H54 (cell line): ENCODE measurements at regions not wholly inside any gene's neighbourhood (a gene's known extent, or its start where the extent isn't known, plus 50 kb on each side); places are given as distances from the start of the nearest gene placed in this dataset.

ENCODE experiments used
- DNase-seq: peaks from one replicate; pipeline ENCODE4 v3.0.0; 2011; ENCODE audit warnings: low spot score, mixed read lengths; ENCODE audit not compliant: insufficient read length
- FAIRE-seq: peaks from 3 replicates; lab custom pipeline; 2011; peaks lifted over from hg19 to GRCh38; lab: Jason Lieb, UNC
- POLR2A ChIP-seq: IDR thresholded peaks from 2 replicates; pipeline ENCODE4 v1.6.1; 2011; ENCODE audit warnings: low read depth, mild to moderate bottlenecking, low read length

DNA sequence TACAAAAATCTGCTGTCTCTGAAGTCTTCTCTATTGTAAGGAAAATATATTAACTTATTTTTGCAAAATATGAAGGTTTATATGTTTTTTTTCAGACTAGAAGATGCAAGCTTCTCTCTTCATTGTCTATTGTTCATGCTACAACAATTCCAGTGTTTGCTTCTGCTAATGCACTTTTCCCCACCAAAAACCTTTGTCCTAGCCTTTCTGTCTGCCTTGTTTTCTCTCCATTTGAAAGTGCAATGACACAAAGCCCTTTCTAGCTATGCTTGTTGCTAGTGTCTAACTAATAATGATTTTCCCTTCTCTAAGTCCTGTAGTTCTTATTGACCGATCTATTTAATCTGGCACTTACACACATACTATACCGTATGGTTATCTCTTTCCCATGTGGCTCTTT, 369.5 kb upstream of the CELF4 start:
- FAIRE-seq: no peak
- no peak for DNase-seq
- TF ChIP-seq POLR2A: no peak

DNA sequence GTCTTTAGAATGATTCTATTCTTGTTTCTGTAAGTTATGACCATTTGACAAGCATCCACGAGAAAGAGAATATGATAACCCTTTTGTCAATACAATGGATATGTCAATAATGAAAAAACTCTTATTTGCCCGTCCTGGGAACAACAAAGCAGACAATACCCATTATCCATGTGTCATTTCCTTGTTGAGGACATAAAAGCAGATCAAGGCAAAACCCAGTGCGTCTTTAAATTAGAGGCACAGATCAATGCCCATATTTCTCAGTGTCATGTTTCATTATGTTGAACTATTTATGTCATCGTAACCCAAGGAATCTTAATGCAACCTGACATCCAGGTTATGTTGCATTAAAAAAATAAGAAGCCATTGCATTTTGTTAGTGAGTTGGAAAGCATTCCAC, 365.0 kb upstream of the CELF4 start:
- no peak for FAIRE-seq

DNA sequence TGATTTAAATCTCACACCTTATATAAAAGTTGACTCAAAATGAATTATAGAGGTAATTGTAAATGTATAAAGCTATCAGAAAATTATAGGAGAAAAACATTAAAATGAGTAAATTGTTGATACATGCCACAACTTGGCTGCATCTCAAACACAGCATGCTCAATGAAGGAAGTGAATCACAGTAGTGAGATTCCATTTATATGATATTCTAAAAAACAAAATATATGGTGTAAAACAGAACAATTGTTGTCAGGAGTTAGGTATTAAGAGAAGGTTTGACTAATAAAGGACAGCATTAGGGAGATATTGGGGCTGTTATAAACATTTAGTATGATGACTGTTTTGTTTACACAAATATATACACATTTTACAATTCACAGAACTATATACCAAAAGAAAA, 356.6 kb upstream of the CELF4 start:
- DNase-seq (no peak), FAIRE-seq (no peak)
- no peak for TF ChIP-seq POLR2A

More for the DNA sequence above, 365.0 kb upstream of the CELF4 start:
- TF ChIP-seq POLR2A: no peak
- no peak for DNase-seq

DNA sequence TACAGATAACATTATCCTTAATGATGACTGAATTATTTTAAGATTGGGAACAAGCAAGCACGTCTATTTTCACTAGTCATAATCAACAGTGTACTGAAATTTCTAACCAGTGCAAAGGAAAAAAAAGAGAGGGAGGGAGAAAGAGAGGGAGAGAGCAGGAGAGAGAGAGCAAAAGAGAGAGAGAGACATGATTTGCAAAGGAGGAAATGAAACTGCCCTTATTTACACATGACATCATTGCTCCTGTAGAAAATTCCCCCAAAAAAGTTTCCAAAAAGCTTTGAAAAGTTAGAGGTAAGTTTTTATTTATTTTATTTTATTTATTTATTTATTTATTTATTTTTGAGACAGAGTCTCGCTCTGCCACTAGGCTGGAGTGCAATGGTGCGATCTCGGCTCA, 355.3 kb upstream of the CELF4 start:
- no peak for TF ChIP-seq POLR2A
- no peak for FAIRE-seq
- no peak for DNase-seq

DNA sequence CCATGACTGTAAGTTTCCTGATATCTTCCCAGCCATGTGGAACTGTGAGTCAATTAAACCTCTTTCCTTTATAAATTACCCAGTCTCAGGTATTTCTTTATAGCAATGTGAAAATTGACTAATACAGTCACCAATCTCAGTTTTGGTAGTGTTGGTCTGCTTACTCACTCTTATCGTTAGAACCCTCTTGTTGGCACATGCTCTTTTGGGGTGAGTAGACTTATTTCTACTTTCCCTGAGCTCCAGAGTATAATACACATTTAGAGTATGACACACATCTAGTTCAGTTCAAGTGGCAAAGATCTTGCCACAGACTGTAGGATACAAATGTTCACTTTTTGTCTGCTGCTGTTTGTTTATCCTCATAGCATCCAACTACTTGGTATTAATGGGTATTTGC, 347.5 kb upstream of the CELF4 start:
- no peak for DNase-seq
- no peak for TF ChIP-seq POLR2A
- no peak for FAIRE-seq

DNA sequence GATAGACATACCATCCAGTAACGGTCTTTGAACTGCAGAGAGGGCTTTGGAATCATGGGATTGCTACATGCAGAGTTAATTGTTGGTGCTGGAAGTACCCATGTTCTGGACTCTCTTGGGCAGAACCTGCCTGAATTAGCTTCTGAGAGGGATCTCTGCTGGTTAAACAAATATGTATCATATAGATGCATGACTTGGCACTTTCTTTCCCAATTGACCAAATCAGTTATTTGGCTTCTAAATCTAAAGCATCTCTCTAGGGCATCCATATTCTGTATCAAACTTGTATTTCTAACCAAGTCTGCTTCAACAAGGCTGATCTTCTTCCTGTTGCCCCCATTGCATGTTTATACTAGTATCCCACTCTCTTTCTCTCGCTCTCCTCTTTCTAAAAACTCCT, 336.7 kb upstream of the CELF4 start:
- TF ChIP-seq POLR2A: no peak
- no peak for FAIRE-seq

DNA sequence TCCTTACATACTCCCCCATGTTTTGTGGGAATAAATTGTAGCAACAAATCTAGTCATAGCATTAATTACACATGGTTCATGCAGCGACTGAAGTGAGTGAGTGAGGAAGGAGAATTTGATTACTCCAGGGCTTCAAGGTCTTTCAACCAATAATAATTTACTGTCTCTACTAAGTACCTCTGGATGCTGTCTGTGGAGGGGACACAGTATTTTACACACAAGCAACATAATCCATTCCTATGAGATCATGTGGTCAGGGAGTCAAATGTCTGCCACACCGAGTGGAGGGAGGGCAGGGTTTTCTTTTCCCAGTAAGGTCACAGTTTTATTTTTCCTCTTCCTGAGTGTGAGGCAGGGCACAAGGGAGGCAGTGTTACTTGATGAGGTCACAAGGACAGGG, 334.7 kb upstream of the CELF4 start:
- no peak for DNase-seq
- TF ChIP-seq POLR2A: no peak
- no peak for FAIRE-seq

More for the DNA sequence above, 336.7 kb upstream of the CELF4 start:
- no peak for DNase-seq

DNA sequence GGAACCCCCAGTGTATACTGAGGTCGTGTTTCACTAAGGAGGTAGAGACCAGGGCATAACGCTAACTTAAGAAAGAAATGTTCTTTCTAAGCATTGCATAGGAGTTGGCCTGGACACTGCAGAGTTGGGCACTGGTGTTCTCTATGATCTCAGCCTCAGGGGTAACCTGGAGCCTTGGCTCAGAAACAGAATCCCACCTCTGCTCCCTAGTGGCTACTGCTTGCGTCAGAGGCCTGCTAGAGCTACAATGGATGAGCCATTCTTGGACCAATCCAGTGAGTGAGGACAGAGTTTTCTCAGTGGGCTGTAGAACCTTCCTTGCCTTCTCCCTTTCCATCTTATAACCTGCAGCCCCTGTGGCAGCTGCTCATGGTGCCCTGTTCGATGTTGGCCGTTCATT, 324.4 kb upstream of the CELF4 start:
- no peak for DNase-seq
- FAIRE-seq: no peak
- no peak for TF ChIP-seq POLR2A

DNA sequence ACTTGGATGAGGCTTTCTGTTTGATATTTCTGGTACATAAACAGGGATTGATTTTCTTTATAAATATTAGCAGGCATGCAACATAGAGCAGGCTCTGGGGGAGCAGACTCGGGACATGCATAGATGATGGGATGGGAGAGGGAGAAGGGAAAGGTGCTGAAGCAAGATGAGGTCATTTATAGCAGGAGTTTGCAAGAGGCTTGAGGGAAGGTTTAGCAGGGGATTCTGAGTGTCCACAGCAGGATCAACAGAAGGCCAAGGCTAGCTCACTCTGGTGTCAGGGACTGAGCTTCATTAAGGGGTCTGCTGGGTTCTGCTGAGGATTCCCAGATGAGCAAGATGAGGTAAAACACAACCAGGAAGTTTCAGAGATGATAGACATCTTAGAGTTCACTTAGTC, 309.1 kb upstream of the CELF4 start:
- TF ChIP-seq POLR2A: no peak
- no peak for FAIRE-seq
- no peak for DNase-seq

DNA sequence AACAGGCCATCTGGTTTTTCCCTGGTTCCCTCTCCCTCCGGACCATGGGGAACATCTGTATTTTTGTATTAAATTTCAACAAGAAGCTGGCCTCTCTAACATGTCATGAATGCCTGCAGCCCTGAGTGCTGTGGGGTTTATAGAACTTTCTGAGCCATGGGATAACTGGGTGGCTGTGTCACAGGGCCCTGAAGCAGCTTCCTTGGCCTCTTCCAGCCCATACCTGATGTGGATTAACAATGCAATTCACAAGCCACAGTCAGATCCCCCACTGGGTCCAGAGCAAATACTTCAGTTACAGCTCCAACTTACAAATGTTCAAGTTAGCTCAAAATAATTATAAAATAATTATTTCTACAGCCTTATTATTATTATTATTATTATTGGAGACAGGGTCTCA, 307.8 kb upstream of the CELF4 start:
- DNase-seq (no peak), FAIRE-seq (no peak)
- no peak for TF ChIP-seq POLR2A

DNA sequence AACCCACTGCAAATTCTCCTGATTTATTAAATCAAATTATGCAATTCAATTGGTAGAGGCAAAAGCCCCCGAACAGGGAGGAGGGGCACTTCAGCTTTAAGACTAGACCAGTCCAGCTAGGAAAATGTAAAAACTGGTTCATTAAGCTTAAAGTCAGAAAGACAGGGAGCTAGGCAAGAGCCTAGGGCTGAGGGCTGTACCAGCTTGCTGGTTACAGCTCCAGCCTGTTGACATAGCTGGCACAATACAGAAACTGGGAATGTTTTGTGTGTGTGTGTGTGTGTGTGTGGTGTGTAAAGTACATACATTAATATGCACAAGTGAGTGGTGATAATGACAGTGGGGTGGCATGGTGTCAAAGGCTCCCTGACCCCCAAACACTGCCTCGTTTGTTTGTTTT, 307.0 kb upstream of the CELF4 start:
- DNase-seq: no peak
- TF ChIP-seq POLR2A: no peak
- no peak for FAIRE-seq

DNA sequence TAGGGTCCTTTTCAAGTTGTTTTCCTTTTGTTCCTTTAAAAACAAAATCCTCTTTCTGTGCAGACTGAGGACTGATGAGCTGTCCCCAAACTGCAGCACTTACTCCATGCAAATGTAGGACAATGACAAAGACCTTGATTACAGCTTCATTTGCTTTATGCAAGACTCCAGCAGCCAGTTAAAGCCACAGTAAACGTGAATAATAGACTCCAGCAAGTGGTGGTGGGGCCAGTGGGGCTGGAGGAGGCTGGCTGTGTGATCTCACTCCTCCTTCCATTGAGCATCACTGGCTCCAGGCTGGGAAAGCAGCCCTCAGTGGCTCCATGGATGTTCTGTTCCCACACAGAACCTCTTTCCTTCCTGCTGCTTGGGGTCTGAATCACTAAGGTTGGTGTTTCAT, 306.0 kb upstream of the CELF4 start:
- DNase-seq (no peak), FAIRE-seq (no peak)

DNA sequence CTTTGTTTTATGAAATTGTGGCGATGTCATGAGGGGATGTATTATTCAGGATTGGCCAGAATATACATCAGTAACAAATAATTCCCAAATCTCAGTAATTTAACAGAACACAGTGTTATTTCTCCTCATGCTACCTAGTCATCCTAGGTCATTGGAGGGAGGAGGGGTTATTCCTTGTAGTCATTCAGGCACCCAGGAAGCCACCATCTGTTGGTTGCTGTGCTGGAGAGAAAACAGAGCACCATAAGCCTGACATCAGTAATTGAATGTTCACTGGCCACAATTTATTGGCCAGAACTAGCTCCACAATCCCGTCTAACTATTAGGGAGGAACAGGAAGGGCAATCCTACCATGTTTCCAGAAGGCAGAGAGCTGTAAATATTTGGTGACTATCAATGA, 303.5 kb upstream of the CELF4 start:
- TF ChIP-seq POLR2A: no peak
- no peak for FAIRE-seq

More for the DNA sequence above, 306.0 kb upstream of the CELF4 start:
- no peak for TF ChIP-seq POLR2A

DNA sequence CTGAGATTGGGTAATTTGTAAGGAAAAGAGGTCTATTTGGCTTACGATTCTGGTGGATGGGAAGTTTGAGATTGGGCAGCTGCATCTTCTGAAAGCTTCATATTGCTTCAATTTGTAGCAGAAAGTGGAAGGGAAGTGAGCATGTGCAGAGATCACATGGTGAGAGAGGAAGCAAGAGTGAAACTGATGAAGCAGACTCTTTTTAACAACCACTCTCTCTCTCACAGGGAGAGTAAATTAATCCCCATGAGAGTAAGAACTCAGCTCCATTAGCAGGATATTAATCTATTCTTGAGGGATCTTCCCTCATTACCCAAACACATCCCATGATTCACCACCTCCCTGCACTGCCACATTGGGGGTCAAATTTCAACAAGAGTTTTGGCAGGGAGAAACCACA, 298.5 kb upstream of the CELF4 start:
- DNase-seq (no peak), FAIRE-seq (no peak)
- no peak for TF ChIP-seq POLR2A

More for the DNA sequence above, 303.5 kb upstream of the CELF4 start:
- DNase-seq: no peak

DNA sequence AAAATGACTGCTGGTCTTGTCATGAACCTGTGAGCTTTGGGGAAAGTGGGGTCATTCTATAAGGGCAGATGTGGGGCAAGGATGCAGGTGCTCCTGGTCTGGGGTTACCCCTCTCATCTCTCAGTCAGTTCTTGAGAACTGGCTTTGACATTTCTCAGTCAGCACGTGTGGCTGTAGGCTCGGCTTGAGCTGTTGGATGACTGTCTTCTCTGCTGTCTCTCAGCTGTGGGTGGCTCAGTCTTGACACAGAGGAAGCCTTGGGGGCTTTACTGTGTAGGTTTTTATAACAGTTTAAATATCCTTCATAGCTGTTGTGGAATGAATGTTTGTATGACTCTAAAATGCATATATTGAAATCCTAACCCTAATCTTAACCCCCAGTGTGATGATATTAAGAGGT, 296.4 kb upstream of the CELF4 start:
- TF ChIP-seq POLR2A: no peak
- FAIRE-seq (no peak), DNase-seq (no peak)

DNA sequence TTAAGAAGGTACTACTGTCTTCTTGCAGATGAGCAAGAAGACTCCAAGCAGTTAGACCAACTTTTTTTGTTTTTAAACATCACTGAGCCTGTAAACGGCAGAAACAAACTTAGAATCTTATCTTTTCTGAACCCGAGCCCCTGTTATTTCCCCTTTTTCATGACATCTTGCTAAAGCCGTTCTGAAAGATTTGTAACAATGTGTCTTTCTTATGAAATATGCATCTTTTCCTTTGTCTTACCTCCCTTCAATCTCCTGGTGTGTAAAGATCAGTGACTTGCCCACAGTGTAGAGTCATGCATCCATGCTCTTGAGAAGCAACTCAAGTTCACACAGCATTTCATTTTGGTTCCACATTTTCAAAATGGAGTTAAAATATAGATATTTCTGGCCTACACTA, 288.8 kb upstream of the CELF4 start:
- FAIRE-seq: no peak
- TF ChIP-seq POLR2A: no peak
- DNase-seq: no peak

DNA sequence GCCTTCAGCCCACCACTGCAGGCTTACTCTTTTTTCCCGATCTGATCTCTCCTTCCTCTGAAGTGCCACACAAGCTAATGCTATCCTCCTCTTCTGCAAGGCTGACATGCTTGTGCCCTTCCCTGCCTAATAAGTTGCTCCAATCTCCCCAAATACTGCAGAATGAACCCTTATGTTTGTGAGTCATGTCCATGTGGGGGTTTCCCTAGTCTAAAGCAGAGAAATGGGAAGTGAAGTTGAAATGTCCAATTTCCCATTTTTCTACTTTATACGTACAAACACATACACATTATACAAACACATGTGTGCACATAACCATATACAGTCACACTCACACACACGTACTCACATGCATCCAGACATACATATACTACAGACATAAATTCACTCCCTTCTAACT, 288.1 kb upstream of the CELF4 start:
- FAIRE-seq (no peak), DNase-seq (no peak)
- TF ChIP-seq POLR2A: no peak
